HCT116 (cell line): ENCODE measurements at regions not wholly inside any gene's neighbourhood (a gene's known extent, or its start where the extent isn't known, plus 50 kb on each side); places are given as distances from the start of the nearest gene placed in this dataset.

Experiments used
- ATAC-seq: fragments of 200-7000 bp; cut with Tn5 transposase; 2 replicates; pipeline ENCODE4 v1.9.1; 2020; ENCODE audit warnings: mild to moderate bottlenecking, moderate library complexity
- BruUV-seq: library from RNA; stranded (reverse); fragments of 400-500 nt; replicated peaks from 2 replicates; lab custom pipeline; 2021; lab: Mats Ljungman, UMichigan
- CTCF ChIA-PET: fragments of 300-600 bp; sonication (Branson Sonifier 250); formaldehyde crosslinking; loops from one replicate; lab custom pipeline; 2021; ENCODE audit warnings: antibody characterized with exemption; lab: Charles Lee
- POLR2A ChIA-PET: fragments of 300-600, 350-600 bp; sonication (Branson Sonifier 250); formaldehyde crosslinking; loops from one replicate; lab custom pipeline; 2021; ENCODE audit warnings: antibody characterized with exemption; lab: Charles Lee
- RAD21 ChIA-PET, 2 experiments: fragments of 300-600 bp; sonication (Branson Sonifier 250); formaldehyde crosslinking; loops; one replicate each; lab custom pipeline; 2023; ENCODE audit warnings: low total read pairs in 2 of 2; ENCODE audit not compliant: uncharacterized antibody in 2 of 2, unreplicated experiment in 2 of 2, low non-redundant PET in 1 of 2; lab: Charles Lee
- DNase-seq: peaks from one replicate; pipeline ENCODE4 v3.0.0-alpha.2; 2010; ENCODE audit warnings: low read depth, low spot score
- H2AFZ ChIP-seq: fragments of 200-600 bp; shearing (Covaris generic), sonication (generic); 2 replicates; pipeline ENCODE4 v1.6.1; 2017; ENCODE audit warnings: low read depth, mixed run types, mixed read lengths, antibody characterized with exemption, low read length; ENCODE audit not compliant: poor library complexity, severe bottlenecking
- H3K27ac ChIP-seq: 2 replicates; pipeline ENCODE4 v1.5.1; 2012; ENCODE audit warnings: low read depth, low read length
- H3K27me3 ChIP-seq: fragments of 200-600 bp; sonication (generic); 2 replicates; pipeline ENCODE4 v1.6.1; 2016; ENCODE audit warnings: mixed run types, low read length, mixed read lengths; ENCODE audit not compliant: insufficient read depth
- H3K36me3 ChIP-seq, 2 experiments: fragments of 200-500 bp in 1 of 2; fragments of 200-600 bp in 1 of 2; sonication (Bioruptor generic) in 1 of 2; sonication (generic) in 1 of 2; 2 replicates each; pipeline versions ENCODE4 v1.5.1 to v1.6.1; 2014 to 2016; ENCODE audit warnings: low read length in 2 of 2, inconsistent platforms in 1 of 2, mixed read lengths in 1 of 2, mixed run types in 1 of 2; ENCODE audit not compliant: insufficient read depth in 2 of 2, control insufficient read depth in 1 of 2
- H3K4me1 ChIP-seq, 2 experiments: fragments of 200-600 bp in 1 of 2; sonication (generic) in 1 of 2; 2 replicates each; pipeline versions ENCODE4 v1.5.1 to v1.6.1; 2012 to 2017; ENCODE audit warnings: low read length in 2 of 2, inconsistent platforms in 1 of 2, mild to moderate bottlenecking in 1 of 2, mixed read lengths in 1 of 2, mixed run types in 1 of 2, moderate library complexity in 1 of 2; ENCODE audit not compliant: insufficient read depth in 2 of 2, control insufficient read depth in 1 of 2
- H3K4me2 ChIP-seq: fragments of 200-600 bp; sonication (generic); 2 replicates; pipeline ENCODE4 v1.6.1; 2017; ENCODE audit warnings: mixed run types, low read length, mixed read lengths
- H3K4me3 ChIP-seq, 2 experiments: fragments of 200-600 bp in 1 of 2; sonication (generic) in 1 of 2; replicated peaks in 1 of 2; 2 replicates each; pipeline ENCODE4 v1.5.1; 2011 to 2016; ENCODE audit warnings: low read length in 2 of 2, control low read depth in 1 of 2, low read depth in 1 of 2, mild to moderate bottlenecking in 1 of 2, mixed read lengths in 1 of 2, mixed run types in 1 of 2
- H3K79me2 ChIP-seq: fragments of 200-600 bp; sonication (generic); 2 replicates; pipeline ENCODE4 v1.6.1; 2017; ENCODE audit warnings: mild to moderate bottlenecking, mixed run types, low read length, moderate library complexity, mixed read lengths; ENCODE audit not compliant: insufficient read depth
- H3K9ac ChIP-seq: fragments of 200-600 bp; sonication (generic); 2 replicates; pipeline ENCODE4 v1.6.1; 2016; ENCODE audit warnings: low read length, mixed read lengths
- H3K9me2 ChIP-seq: fragments of 200-600 bp; sonication (generic), shearing (Covaris generic); 2 replicates; pipeline ENCODE4 v1.6.1; 2017; ENCODE audit warnings: mixed run types, mild to moderate bottlenecking, moderate library complexity; ENCODE audit not compliant: insufficient read depth
- H3K9me3 ChIP-seq, 2 experiments: fragments of 200-500 bp in 1 of 2; fragments of 200-600 bp in 1 of 2; sonication (Bioruptor generic) in 1 of 2; sonication (generic) in 1 of 2; 2 replicates each; pipeline ENCODE4 v1.6.1; 2014 to 2017; ENCODE audit warnings: low read length in 2 of 2, mixed read lengths in 2 of 2, inconsistent platforms in 1 of 2, low read depth in 1 of 2, mild to moderate bottlenecking in 1 of 2, mixed run types in 1 of 2, moderate library complexity in 1 of 2; ENCODE audit not compliant: control insufficient read depth in 1 of 2, insufficient read depth in 1 of 2
- H4K20me1 ChIP-seq: fragments of 200-600 bp; sonication (generic), shearing (Covaris generic); 2 replicates; pipeline ENCODE4 v1.6.1; 2017; ENCODE audit warnings: mixed run types, mild to moderate bottlenecking, moderate library complexity; ENCODE audit not compliant: insufficient read depth
- ATF3 ChIP-seq: IDR thresholded peaks from 2 replicates; pipeline ENCODE4 v1.6.1; 2012
- CBX3 ChIP-seq: IDR thresholded peaks from 2 replicates; pipeline ENCODE4 v1.6.1; 2012; ENCODE audit warnings: low read depth
- CEBPB ChIP-seq: IDR thresholded peaks from 2 replicates; pipeline ENCODE4 v1.6.1; 2012; ENCODE audit warnings: low read depth
- EGR1 ChIP-seq: IDR thresholded peaks from 2 replicates; pipeline ENCODE4 v1.6.1; 2012; ENCODE audit warnings: low read depth
- EZH2 ChIP-seq: fragments of 200-600 bp; sonication (generic); IDR thresholded peaks from 2 replicates; pipeline ENCODE4 v1.6.1; 2017; ENCODE audit warnings: antibody characterized with exemption, mixed run types
- EZH2phosphoT487 ChIP-seq: fragments of 200-600 bp; IDR thresholded peaks from 2 replicates; pipeline ENCODE4 v1.6.1; 2018; ENCODE audit warnings: antibody characterized with exemption, borderline replicate concordance
- JUND ChIP-seq: IDR thresholded peaks from 2 replicates; pipeline ENCODE4 v1.6.1; 2012
- RAD21 ChIP-seq: IDR thresholded peaks from 2 replicates; pipeline ENCODE4 v1.6.1; 2012; ENCODE audit warnings: low read depth, mild to moderate bottlenecking
- REST ChIP-seq: IDR thresholded peaks from 2 replicates; pipeline ENCODE4 v1.6.1; 2012; ENCODE audit warnings: low read depth
- SP1 ChIP-seq: IDR thresholded peaks from 2 replicates; pipeline ENCODE4 v1.6.1; 2012; ENCODE audit warnings: low read depth
- SRF ChIP-seq: IDR thresholded peaks from 2 replicates; pipeline ENCODE4 v1.6.1; 2012; ENCODE audit warnings: low read depth
- TCF7L2 ChIP-seq: IDR thresholded peaks from 2 replicates; pipeline ENCODE4 v1.7.0; 2011; ENCODE audit warnings: borderline replicate concordance, inconsistent platforms; ENCODE audit not compliant: insufficient read depth, insufficient read length; ENCODE audit errors: extremely low read depth
- ZBTB33 ChIP-seq: IDR thresholded peaks from 2 replicates; pipeline ENCODE4 v1.6.1; 2011; ENCODE audit warnings: mild to moderate bottlenecking, low read length, moderate library complexity; ENCODE audit not compliant: insufficient replicate concordance; ENCODE audit errors: extremely low read depth
- ZFX ChIP-seq: fragments of 450-650 bp; IDR thresholded peaks from 2 replicates; pipeline ENCODE4 v1.6.1; 2017
- intact Hi-C: fragments of 100-400 bp; cut with micrococcal nuclease; formaldehyde crosslinking; loops from 2 replicates; pipeline ENCODE4 v1.10.0; 2022

GRCh38 chrX:110432906-110433215, 74.2 kb downstream of the RTL9 start (continued):
- TF ChIP-seq REST (no peak), SRF (no peak), ATF3 (no peak), ZFX (no peak), TCF7L2 (no peak)

- no peaks in the 10 kb centered on the region for H4K20me1 ChIP-seq
- H3K4me2 ChIP-seq, result no peak overlapping the region
- CTCF ChIA-PET, result no interaction called here
- RAD21 ChIA-PET, result no interaction called here
- no peaks in the 10 kb centered on the region for H3K9me3 ChIP-seq
- BruUV-seq, result no TSS peak
- H3K9me2 ChIP-seq, result no peaks in the 10 kb centered on the region
- no peak for DNase-seq
- H3K4me3 ChIP-seq, result no peak overlapping the region
- no peaks in the 10 kb centered on the region for H3K4me1 ChIP-seq
- no peak overlapping the region for H2AFZ ChIP-seq
- intact Hi-C loops, result no loop called here
- POLR2A ChIA-PET, result interaction anchor here (0.6 kb wide), 1 partner anchor 423 kb away, joined by 4 read pairs; no protein-coding TSS in a partner anchor
- no peak for ATAC-seq
- no peak for TF ChIP-seq TCF7L2
- no peak for TF ChIP-seq EZH2
- TF ChIP-seq ATF3, result no peak
- no peak for TF ChIP-seq CBX3
- TF ChIP-seq ZBTB33, result no peak
- no peak for TF ChIP-seq REST
- no peak for TF ChIP-seq SP1
- no peak for TF ChIP-seq RAD21
- no peak for TF ChIP-seq CEBPB
- TF ChIP-seq SRF, result no peak
- no peak for TF ChIP-seq EGR1
- TF ChIP-seq ZFX, result no peak
- no peak for TF ChIP-seq JUND
- no peak for TF ChIP-seq EZH2phosphoT487
- H3K27ac ChIP-seq, result no peak overlapping the region
- peaks cover 3% of the 10 kb centered on the region; the same call in 1 of the 2 replicates for H3K27me3 ChIP-seq
- no peak overlapping the region for H3K9ac ChIP-seq
- H3K36me3 ChIP-seq, result no peaks in the 10 kb centered on the region
- no peaks in the 10 kb centered on the region for H3K79me2 ChIP-seq
These were observed 76.5 kb downstream of the RTL9 start for GRCh38 chrX:110435196-110435595.
